H9 (cell line): ENCODE measurements at regions not wholly inside any gene's neighbourhood (a gene's known extent, or its start where the extent isn't known, plus 50 kb on each side); places are given as distances from the start of the nearest gene placed in this dataset.

Experiments
- DNase-seq: peaks from one replicate; pipeline ENCODE4 v3.0.0-alpha.2; 2017
- H2AFZ ChIP-seq: one replicate; pipeline ENCODE4 v1.6.1; 2013; ENCODE audit warnings: mild to moderate bottlenecking, low read length, control low read depth, moderate library complexity
- H2AK5ac ChIP-seq: 2 replicates; pipeline ENCODE4 v1.6.1; 2013; ENCODE audit warnings: low read length, control low read depth, mixed read lengths; ENCODE audit not compliant: insufficient read length
- H2BK120ac ChIP-seq: one replicate; pipeline ENCODE4 v1.6.1; 2013; ENCODE audit warnings: low read depth, mild to moderate bottlenecking, low read length, control low read depth, inconsistent platforms; ENCODE audit not compliant: poor library complexity, severe bottlenecking
- H2BK12ac ChIP-seq: 2 replicates; pipeline ENCODE4 v1.6.1; 2013; ENCODE audit warnings: low read length, control low read depth, mixed read lengths, low read depth; ENCODE audit not compliant: insufficient read length
- H2BK15ac ChIP-seq: 2 replicates; pipeline ENCODE4 v1.6.1; 2013; ENCODE audit warnings: low read depth, low read length, control low read depth
- H2BK20ac ChIP-seq: one replicate; pipeline ENCODE4 v1.6.1; 2013; ENCODE audit warnings: low read depth, mild to moderate bottlenecking, low read length, control low read depth, inconsistent platforms; ENCODE audit not compliant: poor library complexity, severe bottlenecking
- H2BK5ac ChIP-seq: 2 replicates; pipeline ENCODE4 v1.6.1; 2013; ENCODE audit warnings: low read length, control low read depth, mixed read lengths; ENCODE audit not compliant: insufficient read length
- H3K14ac ChIP-seq: 2 replicates; pipeline ENCODE4 v1.6.1; 2013; ENCODE audit warnings: low read length, control low read depth; ENCODE audit not compliant: insufficient read depth
- H3K18ac ChIP-seq: 2 replicates; pipeline ENCODE4 v1.6.1; 2013; ENCODE audit warnings: low read depth, mild to moderate bottlenecking, mixed read lengths, low read length, control low read depth; ENCODE audit not compliant: insufficient read length
- H3K23ac ChIP-seq: 2 replicates; pipeline ENCODE4 v1.6.1; 2013; ENCODE audit warnings: low read length, control low read depth, mixed read lengths, low read depth; ENCODE audit not compliant: insufficient read length
- H3K23me2 ChIP-seq: 2 replicates; pipeline ENCODE4 v1.6.1; 2013; ENCODE audit warnings: low read depth, mild to moderate bottlenecking, mixed read lengths, low read length, control low read depth; ENCODE audit not compliant: insufficient read length, poor library complexity, severe bottlenecking
- H3K27ac ChIP-seq: 2 replicates; pipeline ENCODE4 v1.5.1; 2013; ENCODE audit warnings: low read length, control low read depth, mixed read lengths, low read depth; ENCODE audit not compliant: insufficient read length
- H3K27me3 ChIP-seq: 2 replicates; pipeline ENCODE4 v1.6.1; 2013; ENCODE audit warnings: low read length, control low read depth, inconsistent platforms; ENCODE audit not compliant: insufficient read depth
- H3K4ac ChIP-seq: 2 replicates; pipeline ENCODE4 v1.6.1; 2013; ENCODE audit warnings: low read depth, mild to moderate bottlenecking, control low read depth, inconsistent platforms, low read length, moderate library complexity
- H3K4me1 ChIP-seq: 2 replicates; pipeline ENCODE4 v1.6.1; 2013; ENCODE audit warnings: low read length, control low read depth, inconsistent platforms; ENCODE audit not compliant: insufficient read depth
- H3K4me2 ChIP-seq: 2 replicates; pipeline ENCODE4 v1.6.1; 2013; ENCODE audit warnings: low read length, control low read depth, mixed read lengths; ENCODE audit not compliant: insufficient read length, insufficient read depth
- H3K56ac ChIP-seq: 2 replicates; pipeline ENCODE4 v1.6.1; 2013; ENCODE audit warnings: low read depth, mild to moderate bottlenecking, mixed read lengths, low read length, control low read depth; ENCODE audit not compliant: insufficient read length
- H3K79me1 ChIP-seq: 2 replicates; pipeline ENCODE4 v1.6.1; 2013; ENCODE audit warnings: low read depth, mild to moderate bottlenecking, moderate library complexity, low read length, control low read depth, inconsistent platforms; ENCODE audit not compliant: insufficient read depth, poor library complexity, severe bottlenecking
- H3K79me2 ChIP-seq: 2 replicates; pipeline ENCODE4 v1.6.1; 2013; ENCODE audit warnings: low read length, control low read depth, inconsistent platforms; ENCODE audit not compliant: insufficient read depth
- H3K9ac ChIP-seq: 2 replicates; pipeline ENCODE4 v1.6.1; 2013; ENCODE audit warnings: low read length, control low read depth, mixed read lengths; ENCODE audit not compliant: insufficient read length; ENCODE audit errors: extremely low read depth
- H3K9me3 ChIP-seq: one replicate; pipeline ENCODE4 v1.6.1; 2013; ENCODE audit warnings: low read depth, low read length, inconsistent platforms; ENCODE audit not compliant: control insufficient read depth
- H3T11ph ChIP-seq: one replicate; pipeline ENCODE4 v1.6.1; 2013; ENCODE audit warnings: mild to moderate bottlenecking, low read length, control low read depth, inconsistent platforms
- H4K20me1 ChIP-seq: one replicate; pipeline ENCODE4 v1.6.1; 2013; ENCODE audit not compliant: control insufficient read depth, insufficient read length, insufficient read depth
- H4K5ac ChIP-seq: 2 replicates; pipeline ENCODE4 v1.6.1; 2013; ENCODE audit warnings: low read depth, mild to moderate bottlenecking, mixed read lengths, low read length, control low read depth; ENCODE audit not compliant: insufficient read length
- H4K8ac ChIP-seq: replicated peaks from 2 replicates; pipeline ENCODE4 v1.6.1; 2013; ENCODE audit warnings: low read length, control low read depth, mixed read lengths, low read depth; ENCODE audit not compliant: insufficient read length
- H4K91ac ChIP-seq: 2 replicates; pipeline ENCODE4 v1.6.1; 2013; ENCODE audit warnings: low read depth, mild to moderate bottlenecking, moderate library complexity, mixed read lengths, low read length, control low read depth; ENCODE audit not compliant: insufficient read length
- H3K27ac Mint-ChIP-seq, 3 experiments: 2 replicates in 2 of 3; 3 replicates in 1 of 3; pipeline ENCODE4 v1.8.0; 2020 to 2021; ENCODE audit warnings: mixed read lengths in 3 of 3, mild to moderate bottlenecking in 1 of 3, moderate library complexity in 1 of 3
- H3K27me3 Mint-ChIP-seq: 2 replicates; pipeline ENCODE4 v1.8.0; 2021; ENCODE audit warnings: low read depth, mild to moderate bottlenecking, moderate library complexity, mixed read lengths
- H3K36me3 Mint-ChIP-seq, 3 experiments: 2 replicates in 2 of 3; 3 replicates in 1 of 3; pipeline ENCODE4 v1.8.0; 2020 to 2021; ENCODE audit warnings: low read depth in 3 of 3, mixed read lengths in 3 of 3; ENCODE audit not compliant: insufficient read depth in 1 of 3
- H3K4me1 Mint-ChIP-seq, 2 experiments: 2 replicates each; pipeline ENCODE4 v1.8.0; 2020; ENCODE audit warnings: mixed read lengths in 2 of 2
- H3K4me3 Mint-ChIP-seq, 2 experiments: 2 replicates in 1 of 2; 3 replicates in 1 of 2; pipeline ENCODE4 v1.8.0; 2020 to 2021; ENCODE audit warnings: mild to moderate bottlenecking in 2 of 2, mixed read lengths in 2 of 2, moderate library complexity in 1 of 2
- H3K9me3 Mint-ChIP-seq, 2 experiments: 2 replicates in 1 of 2; 3 replicates in 1 of 2; pipeline ENCODE4 v1.8.0; 2020; ENCODE audit warnings: mild to moderate bottlenecking in 2 of 2, mixed read lengths in 2 of 2, moderate library complexity in 1 of 2
- WGBS: extraction: QIAGEN DNeasy Blood & Tissue Kit; methylation state at CpG from one replicate; pipeline ENCODE4 v1.1.7; 2013; ENCODE audit warnings: missing lambda C conversion rate, low lambda C conversion rate, mixed read lengths; ENCODE audit not compliant: insufficient read length; ENCODE audit errors: extremely low coverage; 5-methylcytosine and 5-hydroxymethylcytosine counted together
- TF ChIP-seq, protein P1 (sequence below): fragments of 200-600 bp; sonication (generic); conservative IDR thresholded peaks from 3 replicates; pipeline ENCODE4 v1.8.0; 2021; ENCODE audit warnings: antibody characterized with exemption, mild to moderate bottlenecking

DNA sequence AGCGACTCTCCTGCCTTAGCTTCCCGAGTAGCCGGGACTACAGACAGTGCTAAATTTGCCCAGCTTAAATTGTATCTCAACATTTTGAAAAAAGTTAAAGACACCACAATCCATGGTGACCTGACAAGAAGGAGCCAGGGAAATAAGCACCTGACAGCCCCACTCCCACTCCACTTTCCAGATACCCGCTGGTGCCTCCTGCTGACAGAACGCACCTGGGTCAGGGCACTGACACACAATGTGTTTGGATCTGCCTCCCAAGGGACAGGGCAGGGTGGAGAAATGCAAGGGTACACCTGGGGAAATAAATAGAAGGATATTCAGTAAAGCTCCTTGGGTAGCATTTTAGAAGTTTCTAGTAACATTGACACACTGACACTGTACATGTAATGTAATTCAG lies 58.9 kb upstream of the OPN4 start:
- Histone ChIP-seq H3K79me2 (no peaks in the 10 kb centered on the region), H3K23me2 (no peaks in the 10 kb centered on the region), H2BK5ac (no peak overlapping the region), H2BK20ac (no peak overlapping the region), H2BK120ac (no peak overlapping the region), H2AFZ (no peak overlapping the region), H3K14ac (no peak overlapping the region), H3T11ph (no peak overlapping the region), H3K18ac (no peak overlapping the region), H4K8ac (no peak overlapping the region), H2BK15ac (no peak overlapping the region), H2BK12ac (no peak overlapping the region), H3K4me2 (no peak overlapping the region), H4K5ac (no peak overlapping the region), H3K4me1 (peaks cover 6% of the 10 kb centered on the region; the same call in 1 of the 2 replicates), H3K4ac (no peak overlapping the region), H3K23ac (no peak overlapping the region), H3K56ac (no peak overlapping the region), H3K9ac (no peak overlapping the region), H4K91ac (no peak overlapping the region), H3K27me3 (no peaks in the 10 kb centered on the region), H3K27ac (no peak overlapping the region), H4K20me1 (no peaks in the 10 kb centered on the region), H2AK5ac (no peak overlapping the region), H3K79me1 (no peaks in the 10 kb centered on the region), H3K9me3 (no peaks in the 10 kb centered on the region)
- H3K36me3 Mint-ChIP-seq = no peaks in the 10 kb centered on the region
- no peak for DNase-seq
- peaks cover 10 to 13% of the 10 kb centered on the region in 2 experiments for H3K4me1 Mint-ChIP-seq
- H3K4me3 Mint-ChIP-seq = no peak overlapping the region
- no peaks in the 10 kb centered on the region; a peak in 1 of 5 replicates for H3K9me3 Mint-ChIP-seq
- no CpG with 5 or more reads among the region's 5 CpGs for WGBS
- H3K27me3 Mint-ChIP-seq = peaks cover 3% of the 10 kb centered on the region
- H3K27ac Mint-ChIP-seq = no peak overlapping the region; a peak in 1 of 7 replicates
- TF ChIP-seq, protein P1, sequence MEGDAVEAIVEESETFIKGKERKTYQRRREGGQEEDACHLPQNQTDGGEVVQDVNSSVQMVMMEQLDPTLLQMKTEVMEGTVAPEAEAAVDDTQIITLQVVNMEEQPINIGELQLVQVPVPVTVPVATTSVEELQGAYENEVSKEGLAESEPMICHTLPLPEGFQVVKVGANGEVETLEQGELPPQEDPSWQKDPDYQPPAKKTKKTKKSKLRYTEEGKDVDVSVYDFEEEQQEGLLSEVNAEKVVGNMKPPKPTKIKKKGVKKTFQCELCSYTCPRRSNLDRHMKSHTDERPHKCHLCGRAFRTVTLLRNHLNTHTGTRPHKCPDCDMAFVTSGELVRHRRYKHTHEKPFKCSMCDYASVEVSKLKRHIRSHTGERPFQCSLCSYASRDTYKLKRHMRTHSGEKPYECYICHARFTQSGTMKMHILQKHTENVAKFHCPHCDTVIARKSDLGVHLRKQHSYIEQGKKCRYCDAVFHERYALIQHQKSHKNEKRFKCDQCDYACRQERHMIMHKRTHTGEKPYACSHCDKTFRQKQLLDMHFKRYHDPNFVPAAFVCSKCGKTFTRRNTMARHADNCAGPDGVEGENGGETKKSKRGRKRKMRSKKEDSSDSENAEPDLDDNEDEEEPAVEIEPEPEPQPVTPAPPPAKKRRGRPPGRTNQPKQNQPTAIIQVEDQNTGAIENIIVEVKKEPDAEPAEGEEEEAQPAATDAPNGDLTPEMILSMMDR = 0 out of 3 replicates have a peak, but pooled peaks have one; percentile 16
